ENCODE measurements at regions not wholly inside any gene's neighbourhood (a gene's known extent, or its start where the extent isn't known, plus 50 kb on each side); places are given as distances from the start of the nearest gene placed in this dataset.

GRCh38 chr10:3339531-3339950 is 167.0 kb upstream of the PITRM1 start:
- Histone ChIP-seq H3K9me3 (ENCODE audit: control insufficient read depth, insufficient read depth, low read length) (no peaks in the 10 kb centered on the region), H2AFZ (replicated peaks; ENCODE audit: low read length, poor library complexity) (peak overlapping the region; percentile 84), H3K14ac (replicated peaks; ENCODE audit: low read depth, low read length) (0 out of 2 replicates have a peak overlapping the region, but pooled peaks have one; percentile 53), H3K36me3 (ENCODE audit: control insufficient read depth, insufficient read depth, low read length) (no peaks in the 10 kb centered on the region), H3K4ac (ENCODE audit: low read depth, low read length) (peak overlapping the region; percentile 70), H3K18ac (ENCODE audit: low read depth, low read length) (no peak overlapping the region), H2AK9ac (replicated peaks; ENCODE audit: low read depth, low read length, poor library complexity) (no peak overlapping the region), H2BK120ac (ENCODE audit: low read depth, low read length) (peak overlapping the region; percentile 66), H3K4me2 (ENCODE audit: low read depth, low read length) (no peak overlapping the region), H3K23ac (ENCODE audit: low read depth, low read length) (no peak overlapping the region), H2BK5ac (ENCODE audit: low read depth, low read length, poor library complexity, severe bottlenecking) (no peak overlapping the region), H4K5ac (ENCODE audit: low read depth, low read length) (no peak overlapping the region), H3K4me1 (ENCODE audit: control insufficient read depth, insufficient read depth, low read length) (peaks cover 8% of the 10 kb centered on the region; the same call in 1 of the 2 replicates), H4K8ac (ENCODE audit: low read depth in 2 of 2, low read length in 2 of 2) (peak overlapping the region in 1 of 2 experiments; percentile 73; a peak in 2 of 4 replicates), H3K27ac (ENCODE audit: insufficient read depth, low read length) (no peak overlapping the region), H3K4me3 (ENCODE audit: insufficient read depth, low read depth, low read length) (no peak overlapping the region), H4K91ac (ENCODE audit: insufficient read depth, low read depth, low read length) (peak overlapping the region; percentile 67), H3K9me1 (ENCODE audit: insufficient read depth, low read length) (0 out of 2 replicates have a peak, but pooled peaks cover 7% of the 10 kb centered on the region), H2BK20ac (ENCODE audit: low read depth, low read length) (peak overlapping the region; percentile 33; the same call in 1 of the 2 replicates), H4K20me1 (ENCODE audit: insufficient read depth, low read length) (no peaks in the 10 kb centered on the region), H3K27me3 (ENCODE audit: control insufficient read depth, insufficient read depth, low read length) (no peaks in the 10 kb centered on the region), H3K56ac (ENCODE audit: extremely low read depth, insufficient read depth, low read length) (no peak overlapping the region), H3K9ac (ENCODE audit: low read depth, low read length) (no peak overlapping the region), H2AK5ac (ENCODE audit: low read depth, low read length) (peak overlapping the region; percentile 37; the same call in 1 of the 2 replicates), H3K79me1 (ENCODE audit: low read depth in 1 of 2, low read length in 2 of 2) (no peaks in the 10 kb centered on the region), H2BK15ac (ENCODE audit: low read depth, low read length) (no peak overlapping the region)
- ATAC-seq (ENCODE audit: low read depth) (peak; percentile 85), DNase-seq (peak; percentile 48)
- in situ Hi-C loops (cut with MboI; ENCODE audit: low sequenced_read_pairs): no loop called here
- dilution Hi-C loops (cut with HindIII; ENCODE audit: low sequenced_read_pairs, unreplicated experiment): no loop called here
- intact Hi-C loops (cut with micrococcal nuclease): no loop called here
- no TSS peak for BruUV-seq (replicated peaks)
- ChIA-PET POLR2A (ENCODE audit: unreplicated experiment) (no interaction called here), CTCF (interaction anchor here (0.6 to 0.7 kb wide), 2 partner anchors 946 to 1078 kb away, joined by 3 read pairs; no protein-coding TSS in a partner anchor)
- no peak for TF ChIP-seq ELK1 (IDR thresholded peaks at IDR 0.05; ENCODE audit: borderline replicate concordance, low read depth, low read length)
- no peak for TF ChIP-seq CHD1 (IDR thresholded peaks at IDR 0.05; ENCODE audit: low read depth, low read length)
- no peak for TF ChIP-seq POLR2A (IDR thresholded peaks at IDR 0.05; ENCODE audit: low read depth, low read length)
- TF ChIP-seq SMC3 (IDR thresholded peaks at IDR 0.05; ENCODE audit: low read depth, low read length): no peak
- TF ChIP-seq FOS (IDR thresholded peaks at IDR 0.05; ENCODE audit: low read depth, low read length): no peak
- no peak for TF ChIP-seq BHLHE40 (IDR thresholded peaks at IDR 0.05; ENCODE audit: low read depth, low read length)
- TF ChIP-seq MAFK (IDR thresholded peaks at IDR 0.05; ENCODE audit: low read depth, low read length): no peak
- WGBS, 2 experiments (ENCODE audit: extremely low coverage in 2 of 2, insufficient read length in 1 of 2): no CpG with 5 or more reads among the region's 9 CpGs
